Islet precursor cell (in vitro differentiated cells): ENCODE measurements at regions not wholly inside any gene's neighbourhood (a gene's known extent, or its start where the extent isn't known, plus 50 kb on each side); places are given as distances from the start of the nearest gene placed in this dataset.

Experiments
- DNase-seq: peaks from one replicate; pipeline ENCODE4 v3.0.0-alpha.2; 2018

- no peak for DNase-seq
These were observed 234.8 kb downstream of the MAF start for GRCh38 chr16:79365702-79366101.

GRCh38 chr16:79363484-79363883 lies 237.1 kb downstream of the MAF start:
- no peak for DNase-seq

GRCh38 chr16:79363035-79363434 lies 237.5 kb downstream of the MAF start:
- no peak for DNase-seq

- DNase-seq: no peak
These were observed 238.1 kb downstream of the MAF start for GRCh38 chr16:79362300-79362970.

- no peak for DNase-seq
These were observed 239.3 kb downstream of the MAF start for GRCh38 chr16:79361132-79361751.

GRCh38 chr16:79360267-79360666 lies 240.3 kb downstream of the MAF start:
- no peak for DNase-seq

- no peak for DNase-seq
These were observed 241.5 kb downstream of the MAF start for GRCh38 chr16:79359082-79359481.

- DNase-seq: no peak
These were observed 242.3 kb downstream of the MAF start for GRCh38 chr16:79358188-79358587.

- no peak for DNase-seq
These were observed 244.8 kb downstream of the MAF start for GRCh38 chr16:79355600-79356358.

GRCh38 chr16:79351927-79352326 lies 248.6 kb downstream of the MAF start:
- DNase-seq: no peak

GRCh38 chr16:79349803-79350202 lies 250.7 kb downstream of the MAF start:
- no peak for DNase-seq

GRCh38 chr16:79348521-79349306 lies 251.8 kb downstream of the MAF start:
- no peak for DNase-seq

- no peak for DNase-seq
These were observed 253.3 kb downstream of the MAF start for GRCh38 chr16:79347277-79347676.

GRCh38 chr16:79339863-79340262 lies 260.7 kb downstream of the MAF start:
- no peak for DNase-seq

GRCh38 chr16:79337906-79338305 lies 262.6 kb downstream of the MAF start:
- no peak for DNase-seq

- no peak for DNase-seq
These were observed 263.9 kb downstream of the MAF start for GRCh38 chr16:79336437-79337229.

GRCh38 chr16:79334127-79334526 lies 266.4 kb downstream of the MAF start:
- no peak for DNase-seq

- DNase-seq: no peak
These were observed 269.5 kb downstream of the MAF start for GRCh38 chr16:79331066-79331465.

- DNase-seq: no peak
These were observed 270.6 kb downstream of the MAF start for GRCh38 chr16:79329967-79330366.

GRCh38 chr16:79329166-79329521 lies 271.4 kb downstream of the MAF start:
- DNase-seq: no peak

- no peak for DNase-seq
These were observed 272.0 kb downstream of the MAF start for GRCh38 chr16:79328402-79329165.

GRCh38 chr16:79327836-79328235 lies 272.7 kb downstream of the MAF start:
- DNase-seq: no peak
